ENCODE measurements at regions not wholly inside any gene's neighbourhood (a gene's known extent, or its start where the extent isn't known, plus 50 kb on each side); places are given as distances from the start of the nearest gene placed in this dataset.
"Not testable (repeated sequence)": the region's sequence is repeated elsewhere in the genome, so short reads cannot be mapped to it uniquely, and the experiment has no call there.

DNA sequence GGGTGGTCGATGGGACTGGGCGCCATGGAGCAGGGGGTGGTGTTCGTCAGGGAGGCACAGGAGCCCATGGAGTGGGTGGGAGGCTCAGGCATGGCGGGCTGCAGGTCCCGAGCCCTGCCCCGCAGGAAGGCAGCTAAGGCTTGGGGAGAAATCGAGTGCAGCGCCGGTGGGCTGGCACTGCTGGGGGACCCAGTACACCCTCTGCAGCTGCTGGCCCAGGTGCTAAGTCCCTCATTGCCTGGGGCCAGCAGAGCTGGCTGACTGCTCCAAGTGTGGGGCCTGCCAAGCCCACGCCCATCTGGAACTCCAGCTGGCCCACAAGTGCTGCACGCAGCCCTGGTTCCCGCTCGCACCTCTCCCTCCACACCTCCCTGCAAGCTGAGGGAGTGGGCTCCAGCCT lies 1009.6 kb downstream of the TMTC2 start:
- TF ChIP-seq, protein P1, sequence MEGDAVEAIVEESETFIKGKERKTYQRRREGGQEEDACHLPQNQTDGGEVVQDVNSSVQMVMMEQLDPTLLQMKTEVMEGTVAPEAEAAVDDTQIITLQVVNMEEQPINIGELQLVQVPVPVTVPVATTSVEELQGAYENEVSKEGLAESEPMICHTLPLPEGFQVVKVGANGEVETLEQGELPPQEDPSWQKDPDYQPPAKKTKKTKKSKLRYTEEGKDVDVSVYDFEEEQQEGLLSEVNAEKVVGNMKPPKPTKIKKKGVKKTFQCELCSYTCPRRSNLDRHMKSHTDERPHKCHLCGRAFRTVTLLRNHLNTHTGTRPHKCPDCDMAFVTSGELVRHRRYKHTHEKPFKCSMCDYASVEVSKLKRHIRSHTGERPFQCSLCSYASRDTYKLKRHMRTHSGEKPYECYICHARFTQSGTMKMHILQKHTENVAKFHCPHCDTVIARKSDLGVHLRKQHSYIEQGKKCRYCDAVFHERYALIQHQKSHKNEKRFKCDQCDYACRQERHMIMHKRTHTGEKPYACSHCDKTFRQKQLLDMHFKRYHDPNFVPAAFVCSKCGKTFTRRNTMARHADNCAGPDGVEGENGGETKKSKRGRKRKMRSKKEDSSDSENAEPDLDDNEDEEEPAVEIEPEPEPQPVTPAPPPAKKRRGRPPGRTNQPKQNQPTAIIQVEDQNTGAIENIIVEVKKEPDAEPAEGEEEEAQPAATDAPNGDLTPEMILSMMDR (conservative IDR thresholded peaks at IDR 0.05; ENCODE audit: low read depth, low read length): not testable (repeated sequence)
- TF ChIP-seq RAD21 (IDR thresholded peaks at IDR 0.05; ENCODE audit: low read length); RCOR1 (IDR thresholded peaks at IDR 0.05; ENCODE audit: insufficient replicate concordance, low read length); SMC3 (IDR thresholded peaks at IDR 0.05; ENCODE audit: low read depth, low read length); POLR2A (IDR thresholded peaks at IDR 0.05; ENCODE audit: low read depth, low read length); BHLHE40 (IDR thresholded peaks at IDR 0.05; ENCODE audit: low read depth, low read length): not testable (repeated sequence)

Measured in IMR-90 (cell line).